Fibroblast of lung (primary cell): ENCODE measurements at regions not wholly inside any gene's neighbourhood (a gene's known extent, or its start where the extent isn't known, plus 50 kb on each side); places are given as distances from the start of the nearest gene placed in this dataset.

ENCODE experiments used
- DNase-seq, 2 donors: peaks; one replicate each; pipeline versions ENCODE4 v3.0.0 to v3.0.0-alpha.2; 2010; ENCODE audit warnings: low read depth in 2 of 2
- H2AFZ ChIP-seq: 2 replicates; pipeline ENCODE4 v1.5.1; 2012; ENCODE audit warnings: low read length, control low read depth, inconsistent platforms
- H3K27ac ChIP-seq: 2 replicates; pipeline ENCODE4 v1.5.1; 2011; ENCODE audit warnings: low read length, control low read depth; ENCODE audit not compliant: insufficient read depth
- H3K27me3 ChIP-seq: 2 replicates; pipeline ENCODE4 v1.5.1; 2011; ENCODE audit warnings: mild to moderate bottlenecking, low read length; ENCODE audit not compliant: control insufficient read depth, insufficient read depth
- H3K36me3 ChIP-seq: 2 replicates; pipeline ENCODE4 v1.5.1; 2011; ENCODE audit warnings: low read length; ENCODE audit not compliant: control insufficient read depth, insufficient read depth
- H3K4me1 ChIP-seq: 2 replicates; pipeline ENCODE4 v1.5.1; 2011; ENCODE audit warnings: low read length; ENCODE audit not compliant: control insufficient read depth, insufficient read depth; ENCODE audit errors: extremely low read depth
- H3K4me2 ChIP-seq: 2 replicates; pipeline ENCODE4 v1.5.1; 2011; ENCODE audit warnings: low read length, control low read depth; ENCODE audit not compliant: insufficient read depth; ENCODE audit errors: extremely low read depth
- H3K4me3 ChIP-seq, 4 experiments: fragments of 200-600 bp in 1 of 4; sonication (generic) in 1 of 4; replicated peaks in 1 of 4; 2 replicates each; pipeline ENCODE4 v1.5.1; 2011 to 2016; ENCODE audit warnings: low read length in 4 of 4, low read depth in 3 of 4, mild to moderate bottlenecking in 3 of 4, control low read depth in 2 of 4, inconsistent platforms in 1 of 4, mixed read lengths in 1 of 4; ENCODE audit not compliant: insufficient read depth in 1 of 4; ENCODE audit errors: control extremely low read depth in 1 of 4
- H3K79me2 ChIP-seq: 2 replicates; pipeline ENCODE4 v1.5.1; 2012; ENCODE audit warnings: mild to moderate bottlenecking, low read length, inconsistent platforms; ENCODE audit not compliant: control insufficient read depth, insufficient read depth
- H3K9ac ChIP-seq: 2 replicates; pipeline ENCODE4 v1.5.1; 2011; ENCODE audit warnings: mild to moderate bottlenecking, low read length, control low read depth; ENCODE audit not compliant: insufficient read depth
- H3K9me3 ChIP-seq: 2 replicates; pipeline ENCODE4 v1.5.1; 2012; ENCODE audit warnings: low read depth, low read length; ENCODE audit not compliant: control insufficient read depth, insufficient read depth
- H4K20me1 ChIP-seq: 2 replicates; pipeline ENCODE4 v1.5.1; 2011; ENCODE audit warnings: low read length; ENCODE audit not compliant: control insufficient read depth, insufficient read depth; ENCODE audit errors: extremely low read depth
- CTCF ChIP-seq, 2 donors: IDR thresholded peaks in 1 of 2; conservative IDR thresholded peaks in 1 of 2; 1 replicate in 1 of 2; 2 replicates in 1 of 2; pipeline ENCODE4 v1.5.1; 2011 to 2012; ENCODE audit warnings: low read length in 2 of 2, control low read depth in 1 of 2, inconsistent platforms in 1 of 2, low read depth in 1 of 2, mild to moderate bottlenecking in 1 of 2
- EZH2 ChIP-seq: IDR thresholded peaks from 2 replicates; pipeline ENCODE4 v1.5.1; 2012; ENCODE audit warnings: low read length, control low read depth, mild to moderate bottlenecking; ENCODE audit errors: missing control alignments

GRCh38 chr7:131957338-131958020 is 401.1 kb upstream of the PODXL start:
- Histone ChIP-seq H3K27ac (no peak overlapping the region), H3K9ac (no peak overlapping the region), H3K27me3 (no peaks in the 10 kb centered on the region), H2AFZ (no peak overlapping the region), H3K9me3 (no peaks in the 10 kb centered on the region), H3K79me2 (no peaks in the 10 kb centered on the region), H3K36me3 (no peaks in the 10 kb centered on the region), H4K20me1 (no peaks in the 10 kb centered on the region), H3K4me2 (no peak overlapping the region), H3K4me3 (no peak overlapping the region), H3K4me1 (no peaks in the 10 kb centered on the region)
- peak in 1 of 2 donors; percentile 70 for DNase-seq
- TF ChIP-seq CTCF (conservative IDR thresholded peaks at IDR 0.05 in 1 of 2, IDR thresholded peaks at IDR 0.05 in 1 of 2; ENCODE audit: low read depth in 1 of 2, low read length in 2 of 2) (no peak), EZH2 (no peak)

DNA sequence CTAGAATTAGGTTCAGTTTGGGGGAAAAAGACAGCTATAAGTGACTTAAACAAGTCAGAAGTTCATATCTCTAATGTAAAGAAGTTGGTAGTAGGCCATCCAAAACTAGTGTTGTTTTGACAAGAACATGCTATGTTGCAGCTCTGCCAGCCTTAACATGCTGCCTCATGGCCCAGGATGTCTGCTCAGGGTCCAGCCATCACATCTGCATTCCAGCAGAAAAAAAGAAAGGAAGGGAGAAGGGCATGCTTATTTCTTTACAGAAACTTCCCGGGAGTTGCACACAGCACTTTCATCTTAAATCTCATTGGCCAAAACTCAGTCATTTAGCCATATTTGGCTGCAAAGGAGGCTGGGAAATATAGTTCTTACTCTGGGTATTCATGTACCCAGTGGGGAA is 400.4 kb upstream of the PODXL start:
- Histone ChIP-seq H3K36me3 (no peaks in the 10 kb centered on the region), H3K79me2 (no peaks in the 10 kb centered on the region), H4K20me1 (no peaks in the 10 kb centered on the region), H3K27me3 (no peaks in the 10 kb centered on the region), H3K4me2 (no peak overlapping the region), H3K9me3 (no peaks in the 10 kb centered on the region), H3K27ac (no peak overlapping the region), H3K4me1 (no peaks in the 10 kb centered on the region), H2AFZ (no peak overlapping the region), H3K4me3 (no peak overlapping the region), H3K9ac (no peak overlapping the region)
- no peak for DNase-seq
- TF ChIP-seq EZH2 (no peak), CTCF (conservative IDR thresholded peaks at IDR 0.05 in 1 of 2, IDR thresholded peaks at IDR 0.05 in 1 of 2; ENCODE audit: low read depth in 1 of 2, low read length in 2 of 2) (no peak)

DNA sequence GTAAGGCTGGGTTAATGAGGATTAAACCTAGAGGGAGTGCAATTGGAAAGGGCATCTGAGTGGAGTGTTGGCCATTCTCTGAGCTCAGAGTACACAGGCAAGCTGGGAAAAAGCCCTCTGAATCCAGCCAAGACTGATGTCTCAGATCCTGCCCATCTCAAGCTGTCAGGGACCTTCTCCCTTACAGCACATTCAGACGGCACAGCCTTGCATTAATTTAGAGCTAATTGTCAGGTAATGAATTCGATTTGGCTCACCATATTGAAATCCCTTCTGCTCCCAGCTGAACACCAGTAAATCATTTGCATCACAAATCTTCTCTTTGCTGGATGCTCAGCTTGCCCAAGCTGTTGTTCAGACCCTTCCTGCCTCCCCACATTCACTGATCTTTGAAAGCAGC is 399.3 kb upstream of the PODXL start:
- TF ChIP-seq CTCF (conservative IDR thresholded peaks at IDR 0.05 in 1 of 2, IDR thresholded peaks at IDR 0.05 in 1 of 2; ENCODE audit: low read depth in 1 of 2, low read length in 2 of 2), result no peak
- TF ChIP-seq EZH2, result no peak
- no peak for DNase-seq
- Histone ChIP-seq H3K4me3 (no peak overlapping the region), H3K27me3 (no peaks in the 10 kb centered on the region), H3K9ac (no peak overlapping the region), H3K27ac (no peak overlapping the region), H3K79me2 (no peaks in the 10 kb centered on the region), H3K4me1 (no peaks in the 10 kb centered on the region), H2AFZ (no peak overlapping the region), H4K20me1 (no peaks in the 10 kb centered on the region), H3K36me3 (no peaks in the 10 kb centered on the region), H3K9me3 (no peaks in the 10 kb centered on the region), H3K4me2 (no peak overlapping the region)
